GM19467 (cell line): ENCODE measurements at regions not wholly inside any gene's neighbourhood (a gene's known extent, or its start where the extent isn't known, plus 50 kb on each side); places are given as distances from the start of the nearest gene placed in this dataset.

Experiments used
- ATAC-seq: cut with Tn5 transposase; IDR thresholded peaks from one replicate; pipeline ENCODE4 v1.9.1; 2021; ENCODE audit warnings: mild to moderate bottlenecking, moderate library complexity; ENCODE audit not compliant: unreplicated experiment

DNA sequence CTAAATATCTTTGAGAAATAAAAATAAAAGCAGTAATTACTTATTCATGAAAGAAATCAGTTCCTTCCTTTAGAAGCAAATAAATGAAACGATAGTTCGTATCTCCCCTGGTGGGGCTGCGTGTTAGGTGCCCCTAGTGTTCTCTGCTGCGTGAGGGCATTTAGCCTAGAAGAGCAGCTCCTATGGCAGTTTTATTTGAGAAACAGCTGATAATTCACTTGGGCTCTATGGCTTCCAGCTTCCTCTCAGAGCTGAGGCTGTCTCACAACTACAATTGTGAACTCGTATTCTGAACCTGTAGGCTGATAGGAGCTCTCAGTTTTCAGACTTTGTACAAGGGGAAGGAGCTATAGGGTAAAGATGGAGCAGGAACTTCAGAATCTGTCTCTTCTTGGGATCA, 540.0 kb upstream of the MAP3K7 start:
- ATAC-seq, result no peak

- no peak for ATAC-seq
Observed at GRCh38 chr6:91117550-91117949, 530.7 kb upstream of the MAP3K7 start.

GRCh38 chr6:91114123-91114708, 527.3 kb upstream of the MAP3K7 start:
- ATAC-seq, result no peak

GRCh38 chr6:91106083-91106482, 519.2 kb upstream of the MAP3K7 start:
- no peak for ATAC-seq

GRCh38 chr6:91105532-91105931, 518.7 kb upstream of the MAP3K7 start:
- ATAC-seq, result no peak

DNA sequence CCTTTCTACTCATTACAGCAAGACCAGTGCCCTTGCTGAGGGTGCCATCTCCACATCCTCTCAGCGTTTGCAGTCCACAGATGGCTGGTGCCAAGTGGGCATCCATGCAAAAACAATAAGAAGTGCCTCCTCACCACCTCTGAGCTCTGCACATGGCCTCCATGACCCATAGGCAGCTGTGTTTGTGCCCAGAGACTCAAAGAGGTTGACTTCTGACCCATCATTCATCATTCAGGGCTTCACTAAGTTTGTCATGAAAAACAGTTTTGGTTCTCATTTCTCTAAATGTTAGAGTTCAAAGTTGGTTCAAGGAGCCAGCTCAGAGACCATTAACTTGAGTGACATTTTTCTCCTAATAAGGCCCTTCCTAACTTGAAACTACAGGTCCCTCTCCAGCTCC, 512.6 kb upstream of the MAP3K7 start:
- no peak for ATAC-seq

- no peak for ATAC-seq
Observed at GRCh38 chr6:91098006-91098405, 511.1 kb upstream of the MAP3K7 start.

DNA sequence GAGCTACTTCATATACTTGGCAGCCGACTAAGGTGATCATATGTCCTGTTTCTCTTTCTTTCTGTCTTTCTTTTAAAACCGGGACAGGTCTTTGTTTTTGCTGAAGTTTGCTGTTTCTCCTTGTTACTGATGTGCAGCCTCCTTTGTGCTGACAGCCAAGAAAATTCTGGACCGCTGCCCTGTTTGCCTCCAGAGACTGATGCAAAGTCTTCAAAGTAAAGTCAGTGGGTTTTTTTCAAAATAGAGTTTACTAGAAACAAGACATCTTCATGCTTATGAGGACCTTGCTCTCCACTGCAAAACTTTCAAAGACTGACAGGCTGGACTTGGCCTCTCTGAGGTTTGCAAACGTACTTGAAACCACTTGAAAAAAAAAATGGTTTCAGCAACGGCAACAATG, 510.5 kb upstream of the MAP3K7 start:
- ATAC-seq, result no peak

DNA sequence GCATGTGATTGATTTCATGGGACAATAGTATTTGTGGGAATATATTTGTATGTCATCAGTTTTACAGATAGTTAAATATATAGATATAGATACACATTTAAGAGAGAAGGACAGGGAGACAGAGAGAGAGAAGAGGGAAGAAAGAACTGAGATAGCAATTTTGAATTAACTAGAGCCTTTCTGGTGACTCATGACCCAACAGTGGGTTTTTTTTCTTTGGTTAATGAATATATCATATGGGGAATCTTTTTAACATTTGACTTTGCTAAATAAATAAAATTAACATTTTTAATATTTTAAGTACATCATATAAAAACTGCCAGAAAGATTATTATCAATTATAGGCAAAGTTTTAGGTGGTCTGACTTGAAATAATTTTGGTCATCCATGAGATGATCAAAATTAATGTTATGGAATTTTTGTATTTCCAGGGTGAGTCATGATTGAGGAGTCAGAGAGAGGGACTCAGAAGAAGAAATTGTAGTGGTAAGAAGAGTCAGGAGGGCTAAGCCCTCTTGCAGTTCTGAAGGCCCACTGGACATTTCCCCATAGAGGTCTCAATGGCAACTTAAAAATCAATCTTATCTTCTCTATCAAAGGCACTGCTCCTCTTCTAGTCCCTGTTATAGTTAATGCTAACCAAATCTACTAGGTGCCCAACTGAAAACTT, 508.1 kb upstream of the MAP3K7 start:
- no peak for ATAC-seq

- no peak for ATAC-seq
Observed at GRCh38 chr6:91094341-91094740, 507.5 kb upstream of the MAP3K7 start.

DNA sequence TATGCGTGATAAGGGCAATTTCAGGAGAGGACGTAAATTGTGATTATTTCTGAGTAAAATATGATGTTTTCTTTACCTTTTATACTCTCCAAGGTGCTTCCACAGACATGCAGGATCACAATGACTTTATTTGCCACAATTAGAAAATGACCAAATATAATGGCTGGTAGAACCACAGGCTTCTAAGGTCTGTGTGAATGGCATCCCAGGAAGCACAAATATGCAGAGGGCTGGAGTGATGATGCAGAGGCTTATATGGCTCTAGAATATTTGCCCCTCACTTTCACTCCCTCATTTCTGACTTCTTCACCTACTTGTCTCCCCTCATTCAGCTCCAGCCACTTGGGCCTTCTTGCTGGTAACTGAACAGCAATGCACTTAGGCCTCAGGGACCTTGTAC, 502.1 kb upstream of the MAP3K7 start:
- no peak for ATAC-seq

DNA sequence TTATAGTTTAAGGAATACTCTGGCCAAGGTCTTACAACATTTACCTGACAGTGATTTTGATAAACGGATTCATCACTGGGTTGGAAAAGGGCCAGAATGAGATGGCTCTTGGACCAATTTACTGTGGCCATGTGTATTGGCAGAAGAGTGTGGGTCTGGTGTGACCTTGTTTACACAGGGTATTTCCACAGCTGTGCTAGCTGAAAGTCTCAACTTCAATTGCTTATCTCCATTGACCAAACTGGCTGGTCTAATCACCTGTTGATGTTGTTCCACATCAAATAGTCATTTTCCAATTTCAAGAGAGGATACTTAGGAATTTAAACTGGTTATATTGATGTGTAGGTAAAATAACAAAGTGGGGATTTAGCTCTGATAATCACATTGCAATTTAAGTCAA, 501.6 kb upstream of the MAP3K7 start:
- no peak for ATAC-seq

GRCh38 chr6:91087908-91088307, 501.0 kb upstream of the MAP3K7 start:
- ATAC-seq, result no peak

DNA sequence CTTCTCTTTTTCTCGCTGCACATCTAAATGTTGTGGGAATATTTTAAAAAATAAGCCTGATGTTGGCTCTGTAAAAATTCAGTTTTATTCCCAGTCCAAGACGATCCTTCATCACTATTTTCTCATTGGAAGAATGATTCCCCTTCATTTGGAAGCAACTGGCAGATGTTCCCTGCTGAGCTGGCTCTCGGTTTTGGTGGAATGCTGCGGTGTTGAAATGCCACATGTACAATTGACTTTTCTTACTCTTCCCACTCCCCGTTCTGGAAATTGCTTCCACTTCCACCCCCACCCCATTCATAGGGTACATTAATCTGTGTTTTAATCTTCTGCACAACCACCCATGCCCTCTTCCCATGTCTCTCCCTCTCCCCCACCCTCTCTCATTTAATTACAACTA, 496.3 kb upstream of the MAP3K7 start:
- no peak for ATAC-seq

- ATAC-seq, result no peak
Observed at GRCh38 chr6:91082311-91082832, 495.5 kb upstream of the MAP3K7 start.

DNA sequence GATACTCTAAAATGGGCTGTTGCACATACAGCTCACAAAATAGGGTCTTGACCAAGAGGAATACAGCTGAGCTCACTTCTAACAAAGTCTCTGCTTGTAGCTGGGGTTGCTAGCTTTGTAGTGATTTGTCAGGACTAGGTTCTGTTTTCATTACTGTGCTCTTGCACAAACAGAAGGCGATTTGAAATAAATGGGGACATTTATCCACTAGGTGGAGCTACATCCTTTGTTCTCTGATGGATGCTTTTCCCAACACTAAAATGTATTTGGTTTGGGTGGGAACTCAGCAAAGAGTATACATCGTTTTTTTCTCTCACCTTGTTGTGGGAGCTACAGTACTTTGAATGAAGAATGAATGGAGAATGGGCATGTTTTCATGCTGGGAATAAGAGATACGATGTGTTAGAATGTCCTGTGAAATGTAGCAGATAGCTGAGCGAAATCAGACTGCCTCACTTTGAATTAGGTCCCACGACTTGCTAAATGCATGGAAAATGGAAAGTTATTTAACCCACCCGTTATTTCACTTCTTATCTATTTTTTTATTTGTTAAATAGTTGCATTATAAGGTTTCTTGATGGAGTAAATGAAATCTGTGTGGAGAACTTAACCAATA, 494.7 kb upstream of the MAP3K7 start:
- ATAC-seq, result no peak

DNA sequence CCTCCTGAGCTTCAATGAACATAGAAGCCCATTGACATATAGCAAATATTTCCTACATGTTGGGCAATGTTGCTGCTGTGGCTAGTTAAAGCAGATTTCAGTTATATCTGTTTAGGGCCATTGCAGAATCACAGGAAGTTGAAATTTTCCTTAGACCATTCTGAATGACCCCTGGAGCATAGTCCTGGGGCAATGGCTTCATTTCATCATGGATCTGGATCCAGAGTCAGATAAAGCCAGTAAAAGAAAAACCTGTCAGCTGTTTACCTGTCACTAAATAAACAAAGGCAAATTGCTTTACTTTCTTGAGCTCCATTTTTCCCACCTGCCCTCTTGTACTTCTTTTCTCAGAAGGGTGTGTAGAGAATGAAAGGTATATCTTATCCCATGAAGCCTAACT, 494.0 kb upstream of the MAP3K7 start:
- ATAC-seq, result no peak

DNA sequence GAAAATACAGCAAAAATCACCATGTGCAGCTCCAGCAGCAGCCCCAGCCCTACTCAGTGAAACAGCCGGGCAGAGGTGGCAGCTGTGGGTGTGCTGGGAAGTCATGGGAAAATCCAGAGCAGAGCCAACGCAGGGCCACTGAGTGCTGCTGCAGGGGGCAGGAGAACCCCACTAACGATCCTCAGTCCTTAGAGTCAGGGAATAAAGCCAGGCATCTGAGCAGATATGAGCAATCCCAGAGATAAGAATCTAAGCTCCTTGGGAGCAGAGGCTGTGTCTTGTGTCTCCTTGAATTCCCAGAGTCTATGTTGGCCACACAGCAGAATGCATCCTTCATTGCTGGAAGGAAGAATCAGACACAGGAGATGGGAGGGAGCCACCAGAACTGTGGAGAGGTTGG, 493.1 kb upstream of the MAP3K7 start:
- no peak for ATAC-seq

DNA sequence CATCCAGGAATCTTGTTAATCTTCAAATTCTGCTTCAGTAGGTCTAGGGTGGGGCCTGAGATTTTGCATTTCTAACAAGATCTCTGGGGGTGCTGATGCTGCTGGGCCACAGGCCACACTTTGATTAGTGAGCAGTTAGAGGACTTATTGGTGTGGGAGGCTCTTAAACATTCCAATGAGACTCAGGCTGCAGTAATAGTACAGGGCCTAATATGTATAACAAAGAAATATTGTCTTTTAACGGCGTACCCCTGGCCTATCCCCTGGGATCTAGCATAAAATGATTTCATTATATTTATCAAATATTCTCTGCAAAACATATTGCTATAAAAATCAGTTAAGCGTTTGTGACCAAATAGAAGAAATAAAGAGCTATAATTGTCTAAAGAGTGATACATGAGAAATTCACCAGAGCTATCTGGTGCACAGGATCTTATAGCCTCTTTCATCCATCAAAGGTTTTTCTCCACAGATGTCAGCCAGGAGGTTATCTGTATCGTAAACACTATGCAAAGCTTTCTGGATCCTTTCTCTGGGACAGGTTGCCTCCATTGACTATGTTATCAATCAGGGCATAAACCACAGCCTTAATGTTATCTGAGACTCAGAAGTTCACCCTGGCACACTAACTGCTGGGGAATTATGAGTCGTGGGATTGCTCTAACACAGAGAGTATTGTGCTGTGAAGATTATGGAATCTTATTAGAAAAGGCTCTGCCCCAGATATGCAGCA, 488.5 kb upstream of the MAP3K7 start:
- no peak for ATAC-seq

GRCh38 chr6:91063362-91063761, 476.5 kb upstream of the MAP3K7 start:
- no peak for ATAC-seq

DNA sequence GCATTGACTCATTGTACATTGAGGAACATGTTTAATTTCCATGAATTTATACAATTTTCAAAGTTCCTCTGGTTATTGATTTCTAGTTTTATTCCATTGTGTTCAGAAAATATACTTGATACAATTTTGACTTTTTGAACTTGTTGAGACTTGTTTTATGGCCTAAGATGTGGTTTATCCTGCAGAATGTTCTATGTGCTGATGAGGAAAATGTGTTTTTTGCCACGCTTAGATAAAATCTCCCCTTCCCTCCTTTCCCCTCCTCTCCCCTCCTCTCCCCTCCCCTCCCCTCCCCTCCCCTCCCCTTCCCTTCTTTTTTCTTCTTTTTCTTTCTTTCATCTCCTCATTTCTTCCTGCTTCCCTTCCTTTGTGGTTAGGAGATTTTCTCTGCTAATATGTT, 470.8 kb upstream of the MAP3K7 start:
- no peak for ATAC-seq

- ATAC-seq, result no peak
Observed at GRCh38 chr6:91055959-91056358, 469.1 kb upstream of the MAP3K7 start.
